ENCODE measurements at regions not wholly inside any gene's neighbourhood (a gene's known extent, or its start where the extent isn't known, plus 50 kb on each side); places are given as distances from the start of the nearest gene placed in this dataset.

- no peak for DNase-seq (ENCODE audit: low spot score)
Observed at GRCh38 chr4:4808086-4808485, 51.4 kb upstream of the MSX1 start.

GRCh38 chr4:4805887-4806286 lies 53.6 kb upstream of the MSX1 start:
- DNase-seq (ENCODE audit: low spot score): no peak

- no peak for DNase-seq (ENCODE audit: low spot score)
Observed at GRCh38 chr4:4803912-4804296, 55.6 kb upstream of the MSX1 start.

- DNase-seq (ENCODE audit: low spot score): no peak
Observed at GRCh38 chr4:4803216-4803911, 56.1 kb upstream of the MSX1 start.

GRCh38 chr4:4800646-4801408 lies 58.6 kb upstream of the MSX1 start:
- DNase-seq (ENCODE audit: low spot score): no peak

GRCh38 chr4:4794421-4794820 lies 65.0 kb upstream of the MSX1 start:
- no peak for DNase-seq (ENCODE audit: low spot score)

- no peak for DNase-seq (ENCODE audit: low spot score)
Observed at GRCh38 chr4:4792466-4792865, 67.0 kb upstream of the MSX1 start.

GRCh38 chr4:4791299-4792111 lies 68.0 kb upstream of the MSX1 start:
- no peak for DNase-seq (ENCODE audit: low spot score)

- no peak for DNase-seq (ENCODE audit: low spot score)
Observed at GRCh38 chr4:4789462-4789861, 70.0 kb upstream of the MSX1 start.

GRCh38 chr4:4788573-4788972 lies 70.9 kb upstream of the MSX1 start:
- no peak for DNase-seq (ENCODE audit: low spot score)

GRCh38 chr4:4787421-4787820 lies 72.0 kb upstream of the MSX1 start:
- DNase-seq (ENCODE audit: low spot score): no peak

- no peak for DNase-seq (ENCODE audit: low spot score)
Observed at GRCh38 chr4:4784379-4784778, 75.1 kb upstream of the MSX1 start.

GRCh38 chr4:4783847-4784246 lies 75.6 kb upstream of the MSX1 start:
- no peak for DNase-seq (ENCODE audit: low spot score)

- no peak for DNase-seq (ENCODE audit: low spot score)
Observed at GRCh38 chr4:4782969-4783368, 76.5 kb upstream of the MSX1 start.

- DNase-seq (ENCODE audit: low spot score): no peak
Observed at GRCh38 chr4:4781936-4782707, 77.3 kb upstream of the MSX1 start.

- DNase-seq (ENCODE audit: low spot score): no peak
Observed at GRCh38 chr4:4780729-4781244, 78.7 kb upstream of the MSX1 start.

- DNase-seq (ENCODE audit: low spot score): no peak
Observed at GRCh38 chr4:4779486-4779885, 80.0 kb upstream of the MSX1 start.

- no peak for DNase-seq (ENCODE audit: low spot score)
Observed at GRCh38 chr4:4779054-4779453, 80.4 kb upstream of the MSX1 start.

- DNase-seq (ENCODE audit: low spot score): no peak
Observed at GRCh38 chr4:4778554-4778953, 80.9 kb upstream of the MSX1 start.

GRCh38 chr4:4776934-4777333 lies 82.5 kb upstream of the MSX1 start:
- no peak for DNase-seq (ENCODE audit: low spot score)

GRCh38 chr4:4776335-4776734 lies 83.1 kb upstream of the MSX1 start:
- DNase-seq (ENCODE audit: low spot score): no peak

GRCh38 chr4:4775493-4776004 lies 83.9 kb upstream of the MSX1 start:
- no peak for DNase-seq (ENCODE audit: low spot score)
